Hematopoietic multipotent progenitor cell treated with erythropoietin and hydrocortisone succinate and interleukin-3 and kit ligand, for 4 days (in vitro differentiated cells): ENCODE measurements at regions not wholly inside any gene's neighbourhood (a gene's known extent, or its start where the extent isn't known, plus 50 kb on each side); places are given as distances from the start of the nearest gene placed in this dataset.
A peak's percentile ranks its signal among the peaks of the same experiment; 100 is the strongest.

ENCODE experiments used
- DNase-seq: peaks from one replicate; pipeline ENCODE4 v3.0.0-alpha.2; 2015

GRCh38 chr1:59156051-59156450 lies 140.8 kb upstream of the FGGY start:
- no peak for DNase-seq

- DNase-seq: no peak
Measured at GRCh38 chr1:59156526-59157199, 140.2 kb upstream of the FGGY start.

GRCh38 chr1:59158321-59158720 lies 138.6 kb upstream of the FGGY start:
- no peak for DNase-seq

GRCh38 chr1:59159557-59160203 lies 137.2 kb upstream of the FGGY start:
- DNase-seq: no peak

- no peak for DNase-seq
Measured at GRCh38 chr1:59161136-59161535, 135.8 kb upstream of the FGGY start.

- DNase-seq: no peak
Measured at GRCh38 chr1:59162665-59163064, 134.2 kb upstream of the FGGY start.

- DNase-seq: peak; percentile 53
Measured at GRCh38 chr1:59163268-59164092, 133.4 kb upstream of the FGGY start.

GRCh38 chr1:59164371-59164770 lies 132.5 kb upstream of the FGGY start:
- no peak for DNase-seq

- DNase-seq: no peak
Measured at GRCh38 chr1:59165353-59165752, 131.5 kb upstream of the FGGY start.

GRCh38 chr1:59169703-59170102 lies 127.2 kb upstream of the FGGY start:
- DNase-seq: no peak

- DNase-seq: no peak
Measured at GRCh38 chr1:59170659-59171058, 126.2 kb upstream of the FGGY start.

GRCh38 chr1:59171788-59172187 lies 125.1 kb upstream of the FGGY start:
- no peak for DNase-seq

GRCh38 chr1:59172693-59173092 lies 124.2 kb upstream of the FGGY start:
- DNase-seq: no peak

- no peak for DNase-seq
Measured at GRCh38 chr1:59173721-59174120, 123.2 kb upstream of the FGGY start.

- peak; percentile 10 for DNase-seq
Measured at GRCh38 chr1:59176471-59176870, 120.4 kb upstream of the FGGY start.

- DNase-seq: no peak
Measured at GRCh38 chr1:59177756-59178155, 119.1 kb upstream of the FGGY start.

GRCh38 chr1:59178339-59179187 lies 118.3 kb upstream of the FGGY start:
- no peak for DNase-seq

GRCh38 chr1:59179673-59180072 lies 117.2 kb upstream of the FGGY start:
- DNase-seq: no peak

GRCh38 chr1:59180735-59181134 lies 116.2 kb upstream of the FGGY start:
- no peak for DNase-seq

GRCh38 chr1:59183749-59184317 lies 113.1 kb upstream of the FGGY start:
- no peak for DNase-seq

- no peak for DNase-seq
Measured at GRCh38 chr1:59184365-59184905, 112.5 kb upstream of the FGGY start.

- no peak for DNase-seq
Measured at GRCh38 chr1:59185163-59185860, 111.6 kb upstream of the FGGY start.
